GM12864 (cell line): ENCODE measurements at regions not wholly inside any gene's neighbourhood (a gene's known extent, or its start where the extent isn't known, plus 50 kb on each side); places are given as distances from the start of the nearest gene placed in this dataset.

Source experiments
- DNase-seq: peaks from one replicate; pipeline ENCODE4 v3.0.0-alpha.2; 2011; ENCODE audit warnings: low read depth
- H3K4me3 ChIP-seq: 2 replicates; pipeline ENCODE4 v1.5.1; 2011; ENCODE audit warnings: mild to moderate bottlenecking, low read depth, low read length, control low read depth
- CTCF ChIP-seq: IDR thresholded peaks from 2 replicates; pipeline ENCODE4 v1.5.1; 2011; ENCODE audit warnings: low read depth, mild to moderate bottlenecking, moderate library complexity, low read length, control low read depth, inconsistent platforms; ENCODE audit errors: missing control alignments

DNA sequence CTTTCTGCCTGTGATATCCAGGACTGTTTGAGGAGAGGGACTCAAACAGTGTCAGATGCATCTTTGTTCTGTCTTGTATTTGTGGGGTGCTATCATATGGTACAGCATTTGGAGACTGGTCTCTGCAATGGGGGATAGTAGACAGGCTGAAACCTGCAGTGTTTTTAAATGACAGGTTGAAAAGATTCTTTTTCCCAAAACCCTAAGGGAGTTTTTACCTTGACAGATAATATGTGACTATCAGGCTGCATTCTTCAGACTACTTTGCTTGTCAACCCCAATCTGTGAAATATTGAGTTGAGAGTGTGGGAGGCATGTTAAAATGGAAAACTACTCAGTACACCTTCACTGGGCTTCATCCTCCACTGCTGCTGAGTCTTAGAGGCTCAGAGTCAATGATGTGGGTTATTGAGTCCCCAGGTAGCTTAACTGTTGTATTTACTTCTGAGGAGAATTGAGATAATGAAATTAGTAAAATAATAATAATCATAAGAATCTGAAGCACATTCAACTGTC lies 274.9 kb downstream of the GASK1B start:
- no peak for TF ChIP-seq CTCF
- no peak overlapping the region for H3K4me3 ChIP-seq
- DNase-seq, result no peak

- no peak for DNase-seq
- no peak for TF ChIP-seq CTCF
- H3K4me3 ChIP-seq, result no peak overlapping the region
Observed at GRCh38 chr4:157896726-157897125, 276.1 kb downstream of the GASK1B start.

DNA sequence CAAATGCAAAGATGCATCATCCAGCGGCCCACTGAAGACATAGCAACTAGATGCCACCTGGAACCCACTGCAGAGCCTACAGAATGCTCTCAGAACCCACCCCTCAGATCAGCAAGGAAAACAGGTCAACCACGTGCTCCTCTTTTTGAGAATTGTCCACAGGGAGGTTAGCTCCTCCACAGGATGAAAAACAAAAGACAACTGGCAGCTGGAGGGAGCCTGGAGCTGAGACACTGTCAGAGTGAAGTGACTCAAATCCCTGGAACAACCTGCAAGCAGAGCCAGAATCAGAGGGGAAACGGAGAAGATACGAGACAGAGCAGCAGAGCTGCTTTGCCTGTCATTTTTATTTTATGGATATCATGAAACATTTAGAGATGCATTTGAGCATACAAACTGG lies 277.6 kb downstream of the GASK1B start:
- no peak for DNase-seq

DNA sequence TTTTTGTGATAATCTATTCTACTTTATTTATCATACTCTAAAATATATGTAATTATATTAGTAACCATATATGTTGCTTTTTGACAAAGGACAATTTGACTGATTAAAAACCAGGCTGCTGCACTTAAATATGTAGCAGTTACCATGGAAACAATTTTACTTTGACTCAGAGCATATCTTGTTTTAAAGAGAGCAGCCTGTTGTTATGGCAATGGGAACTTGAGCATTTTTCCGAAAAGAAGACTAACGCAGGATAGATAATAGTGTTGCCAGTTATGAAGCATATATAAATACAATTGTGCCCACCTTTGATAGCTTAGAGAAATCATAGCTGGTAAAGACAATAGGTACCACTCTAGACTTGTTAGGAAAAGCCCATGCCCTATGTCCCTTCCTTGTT lies 283.0 kb downstream of the GASK1B start:
- no peak overlapping the region for H3K4me3 ChIP-seq
- TF ChIP-seq CTCF, result no peak
- DNase-seq, result no peak

More for the DNA sequence above, 277.6 kb downstream of the GASK1B start:
- no peak for TF ChIP-seq CTCF
- no peak overlapping the region for H3K4me3 ChIP-seq

- no peak for TF ChIP-seq CTCF
- no peak overlapping the region for H3K4me3 ChIP-seq
- DNase-seq, result no peak
Observed at GRCh38 chr4:157888281-157888680, 284.5 kb downstream of the GASK1B start.

DNA sequence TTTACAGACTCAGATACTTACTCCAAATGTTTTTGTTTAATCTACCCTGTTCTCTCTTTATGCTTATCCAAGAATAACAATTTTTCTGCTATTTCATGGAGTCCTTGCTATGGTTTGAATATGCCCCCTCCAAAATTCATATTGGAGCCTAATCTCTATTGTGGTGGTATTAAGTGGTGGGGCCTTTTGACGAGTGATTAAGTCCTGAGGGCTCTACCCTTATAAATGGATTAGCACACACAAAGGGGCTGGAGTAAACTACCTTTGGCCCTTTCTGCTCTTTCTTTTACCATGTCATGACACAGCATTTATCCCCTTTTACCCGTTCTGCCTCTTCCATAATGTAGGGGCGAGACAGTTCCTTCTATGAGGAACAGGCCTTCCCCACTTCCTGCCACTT lies 285.5 kb downstream of the GASK1B start:
- TF ChIP-seq CTCF, result no peak
- H3K4me3 ChIP-seq, result no peak overlapping the region
- DNase-seq, result no peak

DNA sequence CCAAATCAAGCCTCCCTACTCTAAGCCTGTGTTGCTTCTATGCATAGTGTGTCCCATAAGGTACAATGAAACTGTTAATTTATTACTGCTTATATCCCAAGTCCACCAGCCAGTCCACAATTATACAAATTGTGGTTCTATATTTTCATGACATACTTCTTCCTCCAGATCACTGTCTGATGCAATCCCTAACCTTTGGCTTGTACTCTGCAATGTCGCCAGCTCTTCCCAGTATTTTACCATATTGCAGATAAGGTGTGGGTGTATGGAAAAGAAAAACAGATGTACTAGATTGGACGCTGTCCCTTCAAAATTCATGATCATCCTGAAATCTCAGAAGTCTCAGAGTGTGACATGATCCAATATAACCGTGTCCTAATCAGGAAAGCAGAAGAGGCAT lies 286.2 kb downstream of the GASK1B start:
- H3K4me3 ChIP-seq, result no peak overlapping the region
- no peak for DNase-seq
- no peak for TF ChIP-seq CTCF
